ENCODE measurements at regions not wholly inside any gene's neighbourhood (a gene's known extent, or its start where the extent isn't known, plus 50 kb on each side); places are given as distances from the start of the nearest gene placed in this dataset.

DNA sequence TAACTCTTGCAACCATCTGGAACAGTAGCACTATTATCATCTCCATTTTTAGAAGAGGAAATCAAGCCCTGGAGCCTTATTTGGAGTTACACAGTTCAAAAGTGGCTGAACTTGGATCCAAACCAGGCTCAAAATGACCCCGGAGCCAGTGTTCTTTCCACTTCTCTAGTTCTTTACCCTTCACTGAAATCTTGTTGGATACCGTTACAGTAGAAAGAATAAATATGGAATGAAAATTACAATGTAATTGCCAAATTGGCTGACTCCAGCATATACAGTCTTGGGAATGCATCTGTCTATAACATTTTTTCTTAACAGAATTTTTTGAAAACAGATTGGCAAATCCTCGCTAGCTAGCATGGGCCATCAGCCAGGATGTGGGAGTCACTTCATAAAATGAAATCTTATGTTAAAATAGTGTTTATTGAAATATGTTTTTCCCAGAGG, 261.4 kb downstream of the CTH start:
- H4K8ac ChIP-seq (ENCODE audit: extremely low read depth, insufficient read depth, low read length) = no peak overlapping the region
- no peaks in the 10 kb centered on the region for H3K79me2 ChIP-seq (ENCODE audit: control insufficient read depth in 1 of 2, insufficient read depth in 2 of 2, low read length in 2 of 2)
- H4K5ac ChIP-seq (ENCODE audit: insufficient read length, low read depth, low read length) = no peak overlapping the region
- no peak overlapping the region for H4K91ac ChIP-seq (replicated peaks; ENCODE audit: insufficient read length, low read length)
- no peak overlapping the region for H3K4me2 ChIP-seq (ENCODE audit: insufficient read depth in 1 of 2, low read depth in 2 of 2, low read length in 2 of 2)
- H3K14ac ChIP-seq (ENCODE audit: insufficient read length) = no peak overlapping the region
- ChIA-PET POLR2A (ENCODE audit: partially characterized antibody) (no interaction called here), CTCF (ENCODE audit: partially characterized antibody) (interaction anchor here (0.8 kb wide), 1 partner anchor 13 kb away, joined by 3 read pairs; no protein-coding TSS in a partner anchor)
- no peak overlapping the region for H2AFZ ChIP-seq (ENCODE audit: low read length)
- no peak overlapping the region for H2BK20ac ChIP-seq (ENCODE audit: low read length)
- no peak overlapping the region for H3K4ac ChIP-seq (replicated peaks; ENCODE audit: insufficient read length, low read depth, low read length)
- no peaks in the 10 kb centered on the region for H3K36me3 ChIP-seq (ENCODE audit: control insufficient read depth in 2 of 4, insufficient read depth in 4 of 4, low read length in 3 of 4)
- FAIRE-seq = no peak
- no peak overlapping the region for H3K56ac ChIP-seq (replicated peaks; ENCODE audit: insufficient read length, low read depth, low read length)
- no peak for DNase-seq (ENCODE audit: low read depth in 1 of 2, low spot score in 2 of 2)
- no peaks in the 10 kb centered on the region for H4K20me1 ChIP-seq (replicated peaks in 1 of 2; ENCODE audit: control insufficient read depth in 1 of 2, insufficient read depth in 2 of 2, low read length in 2 of 2)
- H3K4me1 ChIP-seq (replicated peaks in 1 of 4; ENCODE audit: control insufficient read depth in 3 of 4, insufficient read depth in 4 of 4, low read length in 3 of 4) = peaks cover 1 to 10% (median 5%) of the 10 kb centered on the region in 4 experiments; a peak in 5 of 7 replicates
- no peak overlapping the region for H2BK12ac ChIP-seq (ENCODE audit: low read depth, low read length)
- 90% methylated on average over 3 of the region's 3 CpGs; no CpG with 5 or more reads in 1 of the 2 experiments for WGBS, 2 experiments (ENCODE audit: extremely low coverage in 1 of 2, insufficient coverage in 1 of 2, insufficient read length in 1 of 2, insufficient replicate concordance in 2 of 2, low coverage in 1 of 2, low lambda C conversion rate in 2 of 2, missing lambda C conversion rate in 1 of 2)
- no peak overlapping the region for H2AK5ac ChIP-seq (ENCODE audit: low read depth, low read length)
- H3K18ac ChIP-seq (ENCODE audit: extremely low read depth, low read length) = no peak overlapping the region
- no peak overlapping the region for H2BK120ac ChIP-seq (replicated peaks; ENCODE audit: low read depth, low read length)
- no peak overlapping the region for H3K23ac ChIP-seq (ENCODE audit: insufficient read length)
- H3K79me1 ChIP-seq (ENCODE audit: low read depth, low read length) = no peaks in the 10 kb centered on the region
- no peak overlapping the region for H2BK15ac ChIP-seq (ENCODE audit: low read length)
- H2BK5ac ChIP-seq (ENCODE audit: low read depth, low read length) = no peak overlapping the region
- no peak overlapping the region for H3K9ac ChIP-seq (replicated peaks in 1 of 4; ENCODE audit: extremely low read depth in 1 of 4, low read depth in 3 of 4, low read length in 3 of 4)
- H3K27me3 ChIP-seq (replicated peaks in 1 of 4; ENCODE audit: control insufficient read depth in 3 of 4, extremely low read depth in 1 of 4, insufficient read depth in 3 of 4, low read length in 3 of 4) = no peaks in the 10 kb centered on the region
- H3K27ac ChIP-seq (ENCODE audit: low read depth, low read length) = no peak overlapping the region
- H3K4me3 ChIP-seq (ENCODE audit: extremely low read depth in 1 of 4, insufficient read depth in 2 of 4, low read depth in 3 of 4, low read length in 4 of 4) = no peak overlapping the region
- H3K23me2 ChIP-seq (ENCODE audit: low read depth, low read length) = no peaks in the 10 kb centered on the region
- H3K9me3 ChIP-seq (ENCODE audit: insufficient read depth in 2 of 2, low read depth in 1 of 2, low read length in 1 of 2) = no peaks in the 10 kb centered on the region
- TF ChIP-seq TAF1 (IDR thresholded peaks at IDR 0.05; ENCODE audit: low read depth, low read length) (no peak), BCL11A (IDR thresholded peaks at IDR 0.05; ENCODE audit: low read depth in 2 of 2, low read length in 2 of 2) (no peak), SP4 (IDR thresholded peaks at IDR 0.05; ENCODE audit: low read length) (no peak), RFX5 (IDR thresholded peaks at IDR 0.05; ENCODE audit: borderline replicate concordance, low read depth, low read length) (no peak), HDAC6 (IDR thresholded peaks at IDR 0.05; ENCODE audit: low read depth, low read length) (no peak), CEBPB (IDR thresholded peaks at IDR 0.05; ENCODE audit: low read depth, low read length) (no peak)
